Epithelial cell of proximal tubule (primary cell): ENCODE measurements at regions not wholly inside any gene's neighbourhood (a gene's known extent, or its start where the extent isn't known, plus 50 kb on each side); places are given as distances from the start of the nearest gene placed in this dataset.

Source experiments
- DNase-seq: peaks from one replicate; pipeline ENCODE4 v3.0.0-alpha.2; 2011; ENCODE audit warnings: low read depth
- H3K4me3 ChIP-seq: 2 replicates; pipeline ENCODE4 v1.5.1; 2011; ENCODE audit warnings: low read depth, mild to moderate bottlenecking, low read length
- TF ChIP-seq, protein P1 (sequence below): conservative IDR thresholded peaks from 2 replicates; pipeline ENCODE4 v1.5.1; 2012; ENCODE audit warnings: low read depth, mild to moderate bottlenecking, low read length

DNA sequence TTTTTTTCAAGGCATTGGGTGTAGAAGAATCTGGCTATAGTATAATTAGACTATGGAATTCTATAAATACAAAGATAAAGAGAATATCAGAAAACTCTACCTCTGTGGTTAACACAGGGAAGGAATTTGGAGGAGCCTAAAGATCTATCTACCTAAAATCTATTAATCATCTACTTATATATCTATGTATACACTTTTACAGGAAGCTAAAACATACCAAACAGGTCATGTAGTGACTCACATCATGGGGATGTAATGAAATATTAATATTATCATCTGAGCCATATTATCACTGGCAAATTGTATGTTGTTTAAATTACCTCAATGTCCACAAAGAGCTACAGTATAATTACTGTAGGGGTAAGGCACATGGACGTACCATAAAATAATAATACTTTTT lies 1748.2 kb downstream of the EFNA5 start:
- DNase-seq, result no peak
- no peak overlapping the region for H3K4me3 ChIP-seq
- TF ChIP-seq, protein P1, sequence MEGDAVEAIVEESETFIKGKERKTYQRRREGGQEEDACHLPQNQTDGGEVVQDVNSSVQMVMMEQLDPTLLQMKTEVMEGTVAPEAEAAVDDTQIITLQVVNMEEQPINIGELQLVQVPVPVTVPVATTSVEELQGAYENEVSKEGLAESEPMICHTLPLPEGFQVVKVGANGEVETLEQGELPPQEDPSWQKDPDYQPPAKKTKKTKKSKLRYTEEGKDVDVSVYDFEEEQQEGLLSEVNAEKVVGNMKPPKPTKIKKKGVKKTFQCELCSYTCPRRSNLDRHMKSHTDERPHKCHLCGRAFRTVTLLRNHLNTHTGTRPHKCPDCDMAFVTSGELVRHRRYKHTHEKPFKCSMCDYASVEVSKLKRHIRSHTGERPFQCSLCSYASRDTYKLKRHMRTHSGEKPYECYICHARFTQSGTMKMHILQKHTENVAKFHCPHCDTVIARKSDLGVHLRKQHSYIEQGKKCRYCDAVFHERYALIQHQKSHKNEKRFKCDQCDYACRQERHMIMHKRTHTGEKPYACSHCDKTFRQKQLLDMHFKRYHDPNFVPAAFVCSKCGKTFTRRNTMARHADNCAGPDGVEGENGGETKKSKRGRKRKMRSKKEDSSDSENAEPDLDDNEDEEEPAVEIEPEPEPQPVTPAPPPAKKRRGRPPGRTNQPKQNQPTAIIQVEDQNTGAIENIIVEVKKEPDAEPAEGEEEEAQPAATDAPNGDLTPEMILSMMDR, result no peak

DNA sequence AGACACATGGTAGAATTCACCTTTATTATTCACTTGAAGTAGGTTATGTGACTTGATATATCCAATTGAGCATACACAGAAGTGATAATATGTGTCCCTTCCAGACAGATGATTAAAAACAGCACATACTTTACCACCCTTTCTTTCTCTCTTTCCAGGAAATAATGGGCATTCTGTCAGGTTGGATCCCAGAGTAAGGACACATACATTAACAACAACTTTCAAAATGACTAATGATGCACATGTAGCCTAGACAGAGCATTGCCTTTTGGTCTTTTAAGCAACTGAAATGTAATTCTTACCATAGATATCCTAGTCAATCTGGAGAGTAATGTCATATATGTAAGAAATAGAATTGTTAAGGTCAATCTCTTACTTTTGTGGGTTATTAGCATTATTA lies 1748.7 kb downstream of the EFNA5 start:
- TF ChIP-seq, protein P1, result no peak
- no peak overlapping the region for H3K4me3 ChIP-seq
- no peak for DNase-seq

DNA sequence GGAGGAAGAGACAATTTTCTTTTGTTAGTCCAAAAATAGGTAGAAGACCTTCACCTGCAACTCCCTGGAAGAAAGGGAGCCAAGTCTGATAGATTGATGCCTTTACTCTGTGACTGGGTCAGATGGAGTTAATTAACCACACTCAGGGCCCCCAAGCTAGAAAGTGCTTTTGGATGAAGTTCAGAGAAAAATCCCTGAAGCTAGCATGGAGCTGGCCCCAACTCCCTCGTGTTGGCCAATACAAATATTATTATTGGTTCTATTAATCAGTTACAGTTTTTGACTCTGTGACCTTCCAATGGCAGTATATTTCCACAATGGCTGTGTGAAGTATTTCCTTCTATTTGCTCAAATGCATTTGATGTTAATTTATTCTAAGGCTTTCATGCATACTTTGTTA lies 1753.5 kb downstream of the EFNA5 start:
- DNase-seq, result no peak
- no peak overlapping the region for H3K4me3 ChIP-seq
- TF ChIP-seq, protein P1, result no peak

DNA sequence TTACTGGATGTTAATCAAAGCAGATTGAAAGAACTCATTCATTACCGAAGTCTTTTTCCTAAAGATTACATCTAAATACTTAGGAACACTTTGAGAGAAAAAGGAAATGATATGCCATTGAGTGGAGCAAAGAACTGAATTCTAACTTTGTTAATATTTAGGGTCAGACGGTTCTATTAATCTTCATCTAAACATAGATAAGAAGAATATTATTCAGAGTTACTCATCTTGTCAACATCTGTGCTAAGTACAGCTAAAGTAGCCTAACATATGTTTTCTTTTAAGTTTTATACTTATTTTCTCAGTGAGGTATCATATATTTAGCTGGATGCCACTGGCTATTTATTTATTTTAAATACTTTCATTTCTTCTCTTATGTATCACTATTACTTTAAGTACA lies 1763.7 kb downstream of the EFNA5 start:
- no peak overlapping the region for H3K4me3 ChIP-seq
- DNase-seq, result no peak
- TF ChIP-seq, protein P1, result no peak

DNA sequence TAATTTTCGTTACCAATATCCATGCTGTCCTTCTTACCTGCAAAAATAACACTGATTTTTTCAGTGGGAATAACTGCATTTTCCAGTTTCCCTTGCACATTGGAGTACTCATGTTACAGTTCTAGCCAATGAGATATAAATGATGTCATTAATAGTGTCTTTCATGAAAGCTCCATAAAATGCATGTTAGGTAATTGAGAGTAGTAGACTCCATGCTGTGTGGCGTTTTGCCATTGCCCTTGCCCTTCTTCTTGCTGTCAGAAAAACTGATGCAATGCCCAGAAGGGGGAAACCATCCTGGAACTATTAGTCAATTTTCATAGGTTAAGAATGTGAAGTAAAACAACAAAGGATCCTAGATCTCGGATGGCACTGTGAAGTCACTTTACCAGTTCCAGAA lies 1765.3 kb downstream of the EFNA5 start:
- no peak overlapping the region for H3K4me3 ChIP-seq
- TF ChIP-seq, protein P1, result no peak
- no peak for DNase-seq

DNA sequence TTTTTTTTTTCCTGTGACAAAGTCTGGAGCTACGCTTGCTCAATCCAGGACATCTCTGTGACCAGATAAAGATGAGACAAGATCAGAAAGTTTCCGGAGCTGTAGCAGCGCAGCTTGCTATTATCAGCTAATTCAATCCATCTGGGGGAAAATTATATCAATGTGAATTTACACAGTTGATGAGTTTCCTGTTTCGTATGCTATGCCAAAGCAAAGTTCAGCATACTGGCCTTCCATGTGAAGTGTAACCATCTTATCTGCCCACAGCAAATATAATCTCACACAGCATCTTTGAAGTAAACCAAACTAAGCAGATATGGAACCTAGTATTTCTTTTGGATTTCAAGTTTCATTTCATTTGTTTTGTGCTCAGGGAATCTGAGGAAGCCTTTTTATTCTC lies 1767.7 kb downstream of the EFNA5 start:
- H3K4me3 ChIP-seq, result no peak overlapping the region
- TF ChIP-seq, protein P1, result no peak
- DNase-seq, result no peak

DNA sequence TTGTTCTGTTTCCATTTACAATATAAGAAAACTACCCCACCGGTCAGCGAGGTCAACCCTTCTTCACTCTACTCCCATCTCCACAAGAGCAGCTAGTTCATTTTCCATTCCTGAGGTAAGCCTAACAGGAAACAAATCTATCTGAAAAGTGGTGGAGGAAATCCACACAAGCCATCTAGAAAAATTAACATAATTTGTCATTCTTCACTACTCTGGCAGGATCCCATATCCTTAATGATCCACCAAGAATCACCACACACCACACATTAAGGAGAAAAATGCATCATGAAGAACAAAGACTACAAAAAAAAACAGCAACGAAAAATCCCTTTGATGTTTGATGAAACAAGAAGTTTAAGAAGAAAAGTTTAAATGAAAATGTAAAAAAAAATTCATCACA lies 1771.0 kb downstream of the EFNA5 start:
- TF ChIP-seq, protein P1, result no peak
- H3K4me3 ChIP-seq, result no peak overlapping the region
- DNase-seq, result no peak
